Right renal pelvis (tissue), 4 donors: ENCODE measurements at regions not wholly inside any gene's neighbourhood (a gene's known extent, or its start where the extent isn't known, plus 50 kb on each side); places are given as distances from the start of the nearest gene placed in this dataset.
"Not testable (repeated sequence)": the region's sequence is repeated elsewhere in the genome, so short reads cannot be mapped to it uniquely, and the experiment has no call there.

Experiments
- DNase-seq, 4 donors: peaks; one replicate each; pipeline ENCODE4 v3.0.0-alpha.2; 2013; ENCODE audit warnings: low read depth in 4 of 4, low spot score in 3 of 4, missing footprints in 1 of 4

- no peak for DNase-seq
Measured at GRCh38 chr1:80214888-80215540, 1208.5 kb upstream of the ADGRL4 start.

GRCh38 chr1:80212948-80213347 is 1206.4 kb upstream of the ADGRL4 start:
- DNase-seq: no peak

- no peak for DNase-seq
Measured at GRCh38 chr1:80211691-80212380, 1205.3 kb upstream of the ADGRL4 start.

GRCh38 chr1:80202118-80202517 is 1195.6 kb upstream of the ADGRL4 start:
- DNase-seq: no peak

GRCh38 chr1:80194221-80194620 is 1187.7 kb upstream of the ADGRL4 start:
- DNase-seq: no peak

GRCh38 chr1:80181418-80181817 is 1174.9 kb upstream of the ADGRL4 start:
- no peak for DNase-seq

GRCh38 chr1:80171631-80172030 is 1165.1 kb upstream of the ADGRL4 start:
- no peak for DNase-seq

- DNase-seq: peak in 1 of 4 donors; percentile 3
Measured at GRCh38 chr1:80170811-80171485, 1164.4 kb upstream of the ADGRL4 start.

- DNase-seq: no peak
Measured at GRCh38 chr1:80164150-80164549, 1157.6 kb upstream of the ADGRL4 start.

- no peak for DNase-seq
Measured at GRCh38 chr1:80163686-80164085, 1157.2 kb upstream of the ADGRL4 start.

GRCh38 chr1:80158771-80159170 is 1152.2 kb upstream of the ADGRL4 start:
- no peak for DNase-seq

- DNase-seq: no peak
Measured at GRCh38 chr1:80158266-80158665, 1151.7 kb upstream of the ADGRL4 start.

GRCh38 chr1:80155371-80155770 is 1148.8 kb upstream of the ADGRL4 start:
- no peak for DNase-seq

- DNase-seq: no peak
Measured at GRCh38 chr1:80154176-80154575, 1147.6 kb upstream of the ADGRL4 start.

- DNase-seq: no peak
Measured at GRCh38 chr1:80153762-80154161, 1147.2 kb upstream of the ADGRL4 start.

- DNase-seq: no peak
Measured at GRCh38 chr1:80143361-80143760, 1136.8 kb upstream of the ADGRL4 start.

GRCh38 chr1:80137946-80138602 is 1131.5 kb upstream of the ADGRL4 start:
- not testable (repeated sequence) for DNase-seq

- no peak for DNase-seq
Measured at GRCh38 chr1:80113168-80114038, 1106.9 kb upstream of the ADGRL4 start.

GRCh38 chr1:80101159-80101558 is 1094.6 kb upstream of the ADGRL4 start:
- DNase-seq: no peak

- DNase-seq: no peak
Measured at GRCh38 chr1:80099713-80100112, 1093.2 kb upstream of the ADGRL4 start.
